T-helper 1 cell treated with Interleukin-12 subunit alpha and Interleukin-12 subunit beta and Interleukin-4 antibody, amounts not matched to agents 30 μg/mL and 1 μg/mL, for 36 hours (primary cell): ENCODE measurements at regions not wholly inside any gene's neighbourhood (a gene's known extent, or its start where the extent isn't known, plus 50 kb on each side); places are given as distances from the start of the nearest gene placed in this dataset.
"Not testable (repeated sequence)": the region's sequence is repeated elsewhere in the genome, so short reads cannot be mapped to it uniquely, and the experiment has no call there.

Source experiments
- H3K27ac Mint-ChIP-seq: one replicate; pipeline ENCODE4 v1.8.0; 2021; ENCODE audit warnings: mild to moderate bottlenecking, mixed read lengths
- H3K27me3 Mint-ChIP-seq: one replicate; pipeline ENCODE4 v1.8.0; 2021; ENCODE audit warnings: low read depth, mixed read lengths
- H3K36me3 Mint-ChIP-seq: one replicate; pipeline ENCODE4 v1.8.0; 2021; ENCODE audit warnings: low read depth, mixed read lengths
- H3K4me1 Mint-ChIP-seq: one replicate; pipeline ENCODE4 v1.8.0; 2021; ENCODE audit warnings: low read depth, mixed read lengths
- H3K4me3 Mint-ChIP-seq: one replicate; pipeline ENCODE4 v1.8.0; 2021; ENCODE audit warnings: mild to moderate bottlenecking, moderate library complexity, mixed read lengths
- H3K9me3 Mint-ChIP-seq: one replicate; pipeline ENCODE4 v1.8.0; 2021; ENCODE audit warnings: mixed read lengths

DNA sequence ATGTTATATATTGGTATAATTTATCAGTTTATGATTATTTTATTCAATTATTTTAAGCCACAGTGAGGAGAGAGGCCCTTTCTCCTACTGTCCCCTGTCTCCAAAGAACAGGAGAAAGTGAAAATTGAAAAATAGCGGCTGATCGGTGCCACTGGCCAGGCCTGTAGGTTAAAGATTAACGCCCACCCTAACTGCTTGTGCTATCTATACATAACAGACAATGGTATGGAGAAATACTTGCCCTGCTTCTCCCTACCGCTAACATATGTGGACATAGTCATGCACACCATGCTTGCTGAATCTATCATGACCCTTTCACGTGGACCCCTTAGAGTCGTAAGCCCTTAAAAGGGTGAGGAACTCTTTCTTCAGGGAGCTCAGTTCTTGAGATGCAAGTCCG, 67.5 kb downstream of the EIF1AY start:
- H3K4me1 Mint-ChIP-seq: no peaks in the 10 kb centered on the region
- no peak overlapping the region for H3K27ac Mint-ChIP-seq
- no peak overlapping the region for H3K4me3 Mint-ChIP-seq
- H3K27me3 Mint-ChIP-seq: no peaks in the 10 kb centered on the region
- peaks cover 6% of the 10 kb centered on the region for H3K9me3 Mint-ChIP-seq
- H3K36me3 Mint-ChIP-seq: no peaks in the 10 kb centered on the region

DNA sequence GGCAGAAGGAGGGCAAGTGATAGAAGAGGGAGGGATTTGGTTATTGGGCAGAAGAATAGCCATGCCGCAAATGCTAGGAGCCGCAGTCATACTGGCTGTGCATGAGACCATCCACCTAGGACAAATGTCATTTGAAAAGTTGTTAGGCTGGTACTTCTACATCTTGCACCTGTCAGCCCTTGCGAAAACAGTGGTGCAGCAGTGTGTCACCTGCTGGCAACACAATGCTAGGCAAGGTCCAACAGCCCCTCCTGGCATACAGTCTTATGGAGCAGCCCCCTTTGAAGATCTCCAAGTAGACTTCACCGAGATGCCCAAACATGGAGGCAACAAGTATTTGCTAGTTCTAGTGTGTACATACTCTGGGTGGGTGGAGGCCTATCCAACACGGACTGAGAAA, 72.7 kb downstream of the EIF1AY start:
- H3K27me3 Mint-ChIP-seq: no peaks in the 10 kb centered on the region
- H3K4me3 Mint-ChIP-seq: no peak overlapping the region
- no peaks in the 10 kb centered on the region for H3K4me1 Mint-ChIP-seq
- no peaks in the 10 kb centered on the region for H3K36me3 Mint-ChIP-seq
- H3K27ac Mint-ChIP-seq: no peak overlapping the region
- H3K9me3 Mint-ChIP-seq: no peaks in the 10 kb centered on the region

DNA sequence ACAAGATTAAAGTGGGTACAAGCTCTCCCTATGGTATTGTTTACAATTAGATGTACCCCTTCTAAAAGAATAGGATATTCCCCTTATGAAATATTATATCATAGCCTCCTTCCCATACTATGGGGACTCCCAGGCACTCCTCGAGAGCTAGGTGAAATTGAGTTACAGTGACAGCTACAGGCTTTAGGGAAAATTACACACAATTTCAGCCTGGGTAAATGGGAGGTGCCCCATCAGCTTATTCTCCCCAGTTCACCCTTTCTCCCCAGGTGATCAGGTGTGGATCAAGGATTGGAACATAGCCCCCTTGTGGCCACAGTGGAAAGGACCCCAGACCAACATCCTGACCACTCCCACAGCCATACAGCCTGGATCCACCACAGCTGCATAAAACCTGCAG, 73.3 kb downstream of the EIF1AY start:
- not testable (repeated sequence) for H3K27me3 Mint-ChIP-seq, H3K4me3 Mint-ChIP-seq, H3K27ac Mint-ChIP-seq, H3K4me1 Mint-ChIP-seq, H3K36me3 Mint-ChIP-seq, H3K9me3 Mint-ChIP-seq

DNA sequence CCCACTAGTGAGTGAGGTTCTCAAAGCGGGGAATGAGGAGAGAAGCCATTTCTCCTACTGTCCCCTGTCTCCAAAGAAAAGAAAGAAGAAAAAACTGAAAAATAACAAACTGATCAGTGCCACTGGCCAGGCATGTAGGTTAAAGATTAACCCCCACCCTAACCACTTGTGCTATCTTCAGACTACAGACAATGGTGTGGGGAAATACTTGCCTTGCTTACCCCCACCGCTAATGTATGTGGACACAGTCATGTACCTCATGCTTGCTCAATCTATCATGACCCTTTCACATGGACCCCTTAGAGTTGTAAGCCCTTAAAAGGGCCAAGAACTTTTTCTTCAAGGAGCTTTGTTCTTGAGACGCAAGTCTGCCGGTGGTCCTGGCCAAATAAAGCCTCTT, 75.9 kb downstream of the EIF1AY start:
- no peaks in the 10 kb centered on the region for H3K4me1 Mint-ChIP-seq
- H3K9me3 Mint-ChIP-seq: no peaks in the 10 kb centered on the region
- no peak overlapping the region for H3K4me3 Mint-ChIP-seq
- no peaks in the 10 kb centered on the region for H3K36me3 Mint-ChIP-seq
- no peak overlapping the region for H3K27ac Mint-ChIP-seq
- no peaks in the 10 kb centered on the region for H3K27me3 Mint-ChIP-seq

DNA sequence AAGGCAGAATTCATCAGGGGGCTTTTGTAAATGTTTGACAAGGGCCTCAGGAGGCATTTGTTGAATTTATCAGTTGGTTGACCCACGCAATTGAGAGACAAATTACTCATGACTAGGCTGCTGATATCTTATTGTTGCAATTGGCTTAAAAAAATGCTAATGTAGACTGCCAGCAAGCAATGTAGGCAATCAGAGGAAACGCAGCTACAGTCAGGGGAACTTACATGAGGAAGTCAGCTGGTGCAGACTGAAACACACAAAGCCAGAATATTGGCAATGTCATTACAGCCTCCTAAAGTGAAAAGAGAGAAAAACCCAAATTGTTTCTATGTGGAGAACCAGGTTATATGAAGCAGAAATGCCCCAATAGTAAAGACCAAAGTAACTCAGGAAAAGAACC, 83.9 kb downstream of the EIF1AY start:
- no peak overlapping the region for H3K4me3 Mint-ChIP-seq
- peaks cover 2% of the 10 kb centered on the region for H3K4me1 Mint-ChIP-seq
- no peaks in the 10 kb centered on the region for H3K9me3 Mint-ChIP-seq
- H3K27ac Mint-ChIP-seq: no peak overlapping the region
- no peaks in the 10 kb centered on the region for H3K36me3 Mint-ChIP-seq
- H3K27me3 Mint-ChIP-seq: no peaks in the 10 kb centered on the region

DNA sequence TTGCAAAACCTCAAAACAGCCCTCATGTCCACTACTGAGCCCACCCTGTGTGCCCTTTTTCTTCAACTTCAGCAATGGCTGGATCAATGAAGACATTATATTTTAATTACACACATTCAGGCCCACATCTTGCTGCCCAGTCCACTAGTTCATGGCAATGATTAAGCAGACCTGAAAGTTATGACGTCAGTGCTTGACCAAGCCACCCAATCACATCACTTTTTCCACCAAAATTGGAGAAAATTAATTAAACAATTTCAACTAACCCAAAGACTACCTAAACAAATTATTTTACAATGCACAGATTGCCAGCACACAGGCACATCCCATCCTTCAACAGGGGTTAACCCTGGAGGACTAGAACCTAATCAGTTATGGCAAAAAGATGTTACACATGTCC, 86.6 kb downstream of the EIF1AY start:
- no peak overlapping the region for H3K27ac Mint-ChIP-seq
- H3K36me3 Mint-ChIP-seq: no peaks in the 10 kb centered on the region
- no peaks in the 10 kb centered on the region for H3K27me3 Mint-ChIP-seq
- peaks cover 2% of the 10 kb centered on the region for H3K4me1 Mint-ChIP-seq
- H3K9me3 Mint-ChIP-seq: no peaks in the 10 kb centered on the region
- no peak overlapping the region for H3K4me3 Mint-ChIP-seq

DNA sequence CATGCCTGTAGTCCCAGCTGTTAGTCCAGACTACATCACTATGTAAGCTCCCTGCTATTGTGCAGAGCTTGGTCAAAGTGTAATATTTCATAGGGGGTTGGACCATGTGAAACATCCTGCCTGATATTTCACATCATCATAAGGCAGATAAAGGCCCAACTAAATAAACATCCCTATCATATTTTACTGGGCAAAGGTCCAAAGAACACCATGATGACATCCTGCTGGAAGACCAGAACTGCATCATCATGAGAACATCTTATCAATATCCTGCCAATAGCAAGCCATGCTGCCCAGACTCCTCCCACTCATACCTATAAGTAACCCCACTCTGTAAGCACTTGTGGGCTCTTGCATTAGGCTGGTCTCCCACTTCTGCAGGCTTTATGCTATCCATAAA, 88.6 kb downstream of the EIF1AY start:
- Mint-ChIP-seq H3K27ac (no peak overlapping the region), H3K9me3 (no peaks in the 10 kb centered on the region), H3K36me3 (no peaks in the 10 kb centered on the region), H3K4me3 (no peak overlapping the region), H3K4me1 (peaks cover 2% of the 10 kb centered on the region), H3K27me3 (no peaks in the 10 kb centered on the region)

DNA sequence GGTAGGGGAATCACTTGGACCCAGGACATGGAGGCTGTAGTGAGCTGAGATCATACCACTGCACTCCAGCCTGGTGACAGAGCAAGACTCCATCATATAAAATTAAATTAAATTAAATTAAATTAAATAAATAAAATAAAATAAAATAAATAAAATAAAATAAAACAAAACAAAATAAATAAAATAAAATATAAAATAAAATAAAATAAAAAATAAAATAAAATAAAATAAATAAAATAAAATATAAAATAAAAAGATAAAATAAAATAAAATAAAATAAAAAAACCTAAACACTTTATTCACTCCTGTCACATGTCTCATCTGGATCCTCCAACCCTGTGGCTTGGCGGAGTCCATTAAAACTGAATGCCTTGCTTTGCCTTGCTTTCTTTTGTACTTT, 89.8 kb downstream of the EIF1AY start:
- not testable (repeated sequence) for H3K4me3 Mint-ChIP-seq, H3K4me1 Mint-ChIP-seq, H3K36me3 Mint-ChIP-seq, H3K27ac Mint-ChIP-seq, H3K9me3 Mint-ChIP-seq, H3K27me3 Mint-ChIP-seq

DNA sequence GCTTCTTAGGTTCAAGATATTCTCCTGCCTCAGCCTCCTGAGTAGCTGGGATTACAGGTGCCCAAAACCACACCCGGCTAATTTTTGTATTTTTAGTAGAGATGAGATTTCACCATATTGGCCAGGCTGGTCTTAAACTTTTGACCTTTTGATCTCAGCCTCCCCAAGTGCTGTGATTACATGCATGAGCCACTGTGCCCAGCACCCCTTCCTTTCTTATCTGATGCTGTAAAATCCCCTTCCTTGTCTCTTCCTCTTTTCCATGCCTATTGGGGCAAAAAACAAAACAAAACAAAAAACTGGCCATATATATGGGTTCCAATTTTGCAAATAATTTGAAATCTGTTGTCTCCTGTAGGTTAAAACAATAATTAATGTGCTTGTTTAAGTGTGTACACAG, 74.0 kb upstream of the RPS4Y2 start:
- H3K27me3 Mint-ChIP-seq: no peaks in the 10 kb centered on the region
- H3K27ac Mint-ChIP-seq: no peak overlapping the region
- H3K4me1 Mint-ChIP-seq: peaks cover 4% of the 10 kb centered on the region
- peaks cover 9% of the 10 kb centered on the region for H3K9me3 Mint-ChIP-seq
- H3K36me3 Mint-ChIP-seq: no peaks in the 10 kb centered on the region
- no peak overlapping the region for H3K4me3 Mint-ChIP-seq

DNA sequence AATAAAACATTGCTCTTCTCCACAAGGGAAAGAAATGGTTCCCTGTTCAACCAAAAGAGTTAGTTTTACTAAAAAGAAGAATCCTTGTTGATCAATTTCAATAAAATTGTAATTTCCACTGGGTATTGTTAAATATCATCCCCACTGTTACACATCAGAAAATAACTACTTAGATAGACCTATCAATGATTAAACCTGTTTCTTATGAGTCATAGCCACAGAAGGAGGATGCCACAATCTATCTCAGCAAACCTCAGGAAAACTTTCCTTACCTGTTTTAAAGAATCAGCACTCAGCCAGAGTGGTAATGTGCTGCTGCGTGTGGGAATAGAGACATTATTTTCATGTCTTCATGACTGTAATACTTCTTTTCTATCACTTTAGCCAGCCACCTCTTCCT, 72.5 kb upstream of the RPS4Y2 start:
- Mint-ChIP-seq H3K36me3 (no peaks in the 10 kb centered on the region), H3K9me3 (peaks cover 9% of the 10 kb centered on the region), H3K27me3 (no peaks in the 10 kb centered on the region), H3K4me1 (peaks cover 4% of the 10 kb centered on the region), H3K4me3 (no peak overlapping the region), H3K27ac (no peak overlapping the region)

DNA sequence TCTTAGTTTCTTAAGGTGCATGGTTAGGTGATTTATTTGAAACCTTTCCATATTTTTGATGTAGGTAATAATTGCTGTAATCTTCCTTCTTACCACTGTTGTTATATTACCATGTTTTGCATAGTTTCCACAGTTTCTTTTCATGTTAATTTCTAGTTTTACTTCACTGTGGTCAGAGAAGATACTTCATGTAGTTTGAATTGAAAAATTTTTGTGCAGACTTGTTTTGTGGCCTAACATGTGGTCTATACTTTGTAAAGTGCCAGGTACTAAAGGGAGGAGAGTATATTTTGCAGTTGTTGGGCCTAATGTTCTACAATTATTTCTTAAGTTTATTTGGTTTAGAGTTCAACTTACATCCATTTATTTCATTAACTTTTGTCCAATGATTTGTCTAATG, 69.2 kb upstream of the RPS4Y2 start:
- H3K27me3 Mint-ChIP-seq: no peaks in the 10 kb centered on the region
- peaks cover 4% of the 10 kb centered on the region for H3K4me1 Mint-ChIP-seq
- H3K36me3 Mint-ChIP-seq: no peaks in the 10 kb centered on the region
- no peak overlapping the region for H3K4me3 Mint-ChIP-seq
- peak overlapping the region; percentile 4 for H3K27ac Mint-ChIP-seq
- H3K9me3 Mint-ChIP-seq: no peaks in the 10 kb centered on the region
